Stimulated activated naive CD4-positive, alpha-beta T cell (primary cell): ENCODE measurements at regions not wholly inside any gene's neighbourhood (a gene's known extent, or its start where the extent isn't known, plus 50 kb on each side); places are given as distances from the start of the nearest gene placed in this dataset.

Experiments used
- DNase-seq, 6 experiments: peaks; one replicate each; lab custom pipeline; 2025; lab: John Stamatoyannopoulos, UW

- no peak for DNase-seq
These were observed 54.3 kb upstream of the CBLB start for GRCh38 chr3:105923140-105923539.

- DNase-seq: no peak
These were observed 58.9 kb upstream of the CBLB start for GRCh38 chr3:105927741-105928140.

GRCh38 chr3:105930733-105931132 lies 61.9 kb upstream of the CBLB start:
- DNase-seq: no peak

GRCh38 chr3:105931500-105931899 lies 62.7 kb upstream of the CBLB start:
- no peak for DNase-seq

- no peak for DNase-seq
These were observed 65.1 kb upstream of the CBLB start for GRCh38 chr3:105933871-105934270.

GRCh38 chr3:105938101-105938500 lies 69.3 kb upstream of the CBLB start:
- DNase-seq: no peak

- DNase-seq: no peak
These were observed 70.0 kb upstream of the CBLB start for GRCh38 chr3:105938806-105939205.

GRCh38 chr3:105944276-105944675 lies 75.5 kb upstream of the CBLB start:
- DNase-seq: no peak

- DNase-seq: no peak
These were observed 75.9 kb upstream of the CBLB start for GRCh38 chr3:105944721-105945120.

- DNase-seq: no peak
These were observed 79.3 kb upstream of the CBLB start for GRCh38 chr3:105948101-105948500.

- no peak for DNase-seq
These were observed 82.2 kb upstream of the CBLB start for GRCh38 chr3:105950881-105951600.

- no peak for DNase-seq
These were observed 85.0 kb upstream of the CBLB start for GRCh38 chr3:105953831-105954230.

GRCh38 chr3:105956306-105956705 lies 87.5 kb upstream of the CBLB start:
- no peak for DNase-seq

GRCh38 chr3:105957722-105958121 lies 88.9 kb upstream of the CBLB start:
- no peak for DNase-seq

- no peak for DNase-seq
These were observed 89.6 kb upstream of the CBLB start for GRCh38 chr3:105958237-105959000.

GRCh38 chr3:105959851-105960250 lies 91.0 kb upstream of the CBLB start:
- no peak for DNase-seq

GRCh38 chr3:105960381-105960780 lies 91.6 kb upstream of the CBLB start:
- no peak for DNase-seq

- DNase-seq: no peak
These were observed 94.3 kb upstream of the CBLB start for GRCh38 chr3:105963161-105963560.

GRCh38 chr3:105965384-105965783 lies 96.6 kb upstream of the CBLB start:
- DNase-seq: no peak

- no peak for DNase-seq
These were observed 98.3 kb upstream of the CBLB start for GRCh38 chr3:105967117-105967516.

GRCh38 chr3:105970283-105970682 lies 101.5 kb upstream of the CBLB start:
- DNase-seq: no peak

GRCh38 chr3:105972069-105972468 lies 103.3 kb upstream of the CBLB start:
- no peak for DNase-seq

GRCh38 chr3:105974381-105974780 lies 105.6 kb upstream of the CBLB start:
- no peak for DNase-seq

- DNase-seq: no peak
These were observed 107.4 kb upstream of the CBLB start for GRCh38 chr3:105976196-105976595.
